ENCODE measurements at regions not wholly inside any gene's neighbourhood (a gene's known extent, or its start where the extent isn't known, plus 50 kb on each side); places are given as distances from the start of the nearest gene placed in this dataset.
A peak's percentile ranks its signal among the peaks of the same experiment; 100 is the strongest.

GRCh38 chr12:111161898-111162297 lies 207.0 kb downstream of the PHETA1 start:
- H3K4me3 ChIP-seq (ENCODE audit: low read length), result no peak overlapping the region
- TF ChIP-seq CTCF (IDR thresholded peaks at IDR 0.05; ENCODE audit: insufficient read depth, low read depth, low read length, missing control alignments), result no peak
- no peak for DNase-seq (ENCODE audit: low read depth)

GRCh38 chr12:111160350-111161241 lies 208.3 kb downstream of the PHETA1 start:
- H3K4me3 ChIP-seq (ENCODE audit: low read length), result no peak overlapping the region
- TF ChIP-seq CTCF (IDR thresholded peaks at IDR 0.05; ENCODE audit: insufficient read depth, low read depth, low read length, missing control alignments), result no peak

GRCh38 chr12:111158992-111159391 lies 209.9 kb downstream of the PHETA1 start:
- DNase-seq (ENCODE audit: low read depth), result no peak
- no peak overlapping the region for H3K4me3 ChIP-seq (ENCODE audit: low read length)
- no peak for TF ChIP-seq CTCF (IDR thresholded peaks at IDR 0.05; ENCODE audit: insufficient read depth, low read depth, low read length, missing control alignments)

More at GRCh38 chr12:111160350-111161241, 208.3 kb downstream of the PHETA1 start:
- DNase-seq (ENCODE audit: low read depth), result no peak

- TF ChIP-seq CTCF (IDR thresholded peaks at IDR 0.05; ENCODE audit: insufficient read depth, low read depth, low read length, missing control alignments), result no peak
- H3K4me3 ChIP-seq (ENCODE audit: low read length), result no peak overlapping the region
- DNase-seq (ENCODE audit: low read depth), result no peak
Measured at GRCh38 chr12:111157486-111157885, 211.4 kb downstream of the PHETA1 start.

GRCh38 chr12:111156304-111156703 lies 212.6 kb downstream of the PHETA1 start:
- no peak overlapping the region for H3K4me3 ChIP-seq (ENCODE audit: low read length)
- TF ChIP-seq CTCF (IDR thresholded peaks at IDR 0.05; ENCODE audit: insufficient read depth, low read depth, low read length, missing control alignments), result peak; percentile 15
- peak; percentile 69 for DNase-seq (ENCODE audit: low read depth)

GRCh38 chr12:111155521-111155920 lies 213.4 kb downstream of the PHETA1 start:
- H3K4me3 ChIP-seq (ENCODE audit: low read length), result no peak overlapping the region
- DNase-seq (ENCODE audit: low read depth), result no peak
- no peak for TF ChIP-seq CTCF (IDR thresholded peaks at IDR 0.05; ENCODE audit: insufficient read depth, low read depth, low read length, missing control alignments)

GRCh38 chr12:111155020-111155419 lies 213.9 kb downstream of the PHETA1 start:
- TF ChIP-seq CTCF (IDR thresholded peaks at IDR 0.05; ENCODE audit: insufficient read depth, low read depth, low read length, missing control alignments), result no peak
- H3K4me3 ChIP-seq (ENCODE audit: low read length), result no peak overlapping the region
- no peak for DNase-seq (ENCODE audit: low read depth)
